ENCODE measurements at regions not wholly inside any gene's neighbourhood (a gene's known extent, or its start where the extent isn't known, plus 50 kb on each side); places are given as distances from the start of the nearest gene placed in this dataset.

DNA sequence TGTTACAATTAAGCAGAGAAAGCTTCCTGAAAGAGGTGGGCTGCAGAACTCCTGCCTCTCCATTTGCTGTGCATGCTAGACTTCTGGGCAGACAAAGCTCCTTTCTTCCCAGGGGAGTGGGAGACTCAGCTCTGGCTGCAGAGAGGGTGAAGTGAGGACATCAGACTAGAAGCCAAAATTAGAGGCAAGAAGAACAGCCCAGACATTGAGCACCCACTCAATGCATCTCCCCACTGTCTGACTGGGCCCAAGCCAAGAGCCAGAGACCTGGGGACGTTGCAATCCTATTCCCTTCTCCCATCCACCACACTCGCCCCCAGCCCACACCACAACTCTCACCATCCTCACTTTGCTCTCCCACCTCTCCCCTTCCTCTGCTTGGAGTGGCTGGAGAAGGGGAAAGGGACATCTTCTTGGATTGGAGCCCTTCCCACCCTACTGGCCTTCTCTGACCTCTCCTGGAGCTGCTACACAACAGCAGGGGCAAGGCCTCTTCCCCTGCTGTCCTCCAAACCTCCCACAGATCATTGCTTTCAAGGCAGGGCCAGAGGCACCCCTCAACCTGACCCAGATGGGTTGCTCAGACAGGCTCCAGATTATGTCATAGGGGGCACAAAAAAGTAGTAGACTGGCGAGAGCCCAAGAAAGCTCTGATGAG is 477.7 kb upstream of the CADM1 start:
- H4K20me1 ChIP-seq (replicated peaks; ENCODE audit: insufficient read depth): no peaks in the 10 kb centered on the region
- Mint-ChIP-seq H3K4me1 (peaks cover 3% of the 10 kb centered on the region; the same call in 1 of the 3 replicates), H3K9me3 (no peaks in the 10 kb centered on the region; the same call in 2 of the 3 replicates), H3K4me3 (no peak overlapping the region), H3K27me3 (ENCODE audit: insufficient read depth, low read depth, poor library complexity) (peaks cover 7% of the 10 kb centered on the region), H3K36me3 (ENCODE audit: low read depth) (no peaks in the 10 kb centered on the region), H3K27ac (no peak overlapping the region)
- H3K27ac ChIP-seq (ENCODE audit: low read depth): no peak overlapping the region
- H3K9me2 ChIP-seq (ENCODE audit: insufficient read depth): no peaks in the 10 kb centered on the region
- H2AFZ ChIP-seq: no peak overlapping the region
- no peaks in the 10 kb centered on the region for H3K4me1 ChIP-seq (ENCODE audit: insufficient read depth)
- H3K36me3 ChIP-seq (ENCODE audit: insufficient read depth): no peaks in the 10 kb centered on the region
- DNase-seq (ENCODE audit: low spot score) (no peak), ATAC-seq (no peak)
- no peak overlapping the region for H3K4me3 ChIP-seq
- no peaks in the 10 kb centered on the region for H3K79me2 ChIP-seq (replicated peaks; ENCODE audit: insufficient read depth)
- no peak overlapping the region for H3K4me2 ChIP-seq
- TF ChIP-seq JUNB (IDR thresholded peaks at IDR 0.05; ENCODE audit: unreplicated experiment): no peak
- no peak for TF ChIP-seq EZH2 (IDR thresholded peaks at IDR 0.05; ENCODE audit: low read depth, unreplicated experiment)
- TF ChIP-seq CTCF (conservative IDR thresholded peaks at IDR 0.05; ENCODE audit: low read depth in 2 of 2): no peak
- no peak for TF ChIP-seq ETS1 (IDR thresholded peaks at IDR 0.05)
- no peak for TF ChIP-seq POLR2AphosphoS5 (IDR thresholded peaks at IDR 0.05; ENCODE audit: low read depth)
- TF ChIP-seq REST (IDR thresholded peaks at IDR 0.05; ENCODE audit: unreplicated experiment): no peak
- TF ChIP-seq ZNF114 (CRISPR knock-in tag; IDR thresholded peaks at IDR 0.05): no peak
- TF ChIP-seq CREB1 (CRISPR knock-in tag; IDR thresholded peaks at IDR 0.05; ENCODE audit: low read depth): no peak
- no peak for TF ChIP-seq NANOG (IDR thresholded peaks at IDR 0.05; ENCODE audit: borderline replicate concordance)
- TF ChIP-seq ZNF462 (CRISPR knock-in tag; IDR thresholded peaks at IDR 0.05): no peak
- TF ChIP-seq STAT1 (IDR thresholded peaks at IDR 0.05; ENCODE audit: unreplicated experiment): no peak
- no peak for TF ChIP-seq ZNF331 (CRISPR knock-in tag; IDR thresholded peaks at IDR 0.05; ENCODE audit: low read depth)
- no peak for TF ChIP-seq EZH2phosphoT487 (IDR thresholded peaks at IDR 0.05; ENCODE audit: unreplicated experiment)
- no peaks in the 10 kb centered on the region for H3F3A ChIP-seq (replicated peaks; ENCODE audit: low read depth)
- peaks cover 6% of the 10 kb centered on the region; the same call in 1 of the 2 replicates for H3K27me3 ChIP-seq (ENCODE audit: insufficient read depth)
